ENCODE measurements at regions not wholly inside any gene's neighbourhood (a gene's known extent, or its start where the extent isn't known, plus 50 kb on each side); places are given as distances from the start of the nearest gene placed in this dataset.

GRCh38 chr2:5042666-5043440 is 649.3 kb upstream of the SOX11 start:
- no peak for DNase-seq (ENCODE audit: low read depth)

- no peak for DNase-seq (ENCODE audit: low read depth)
Measured at GRCh38 chr2:5051300-5051699, 640.9 kb upstream of the SOX11 start.

- no peak for DNase-seq (ENCODE audit: low read depth)
Measured at GRCh38 chr2:5052905-5053304, 639.3 kb upstream of the SOX11 start.

GRCh38 chr2:5057891-5058351 is 634.3 kb upstream of the SOX11 start:
- DNase-seq (ENCODE audit: low read depth): no peak

GRCh38 chr2:5060956-5061355 is 631.2 kb upstream of the SOX11 start:
- DNase-seq (ENCODE audit: low read depth): no peak

- no peak for DNase-seq (ENCODE audit: low read depth)
Measured at GRCh38 chr2:5064687-5065086, 627.5 kb upstream of the SOX11 start.

GRCh38 chr2:5067816-5068215 is 624.4 kb upstream of the SOX11 start:
- no peak for DNase-seq (ENCODE audit: low read depth)

- DNase-seq (ENCODE audit: low read depth): no peak
Measured at GRCh38 chr2:5070257-5070656, 621.9 kb upstream of the SOX11 start.

GRCh38 chr2:5074733-5075132 is 617.5 kb upstream of the SOX11 start:
- DNase-seq (ENCODE audit: low read depth): no peak

GRCh38 chr2:5076599-5076998 is 615.6 kb upstream of the SOX11 start:
- DNase-seq (ENCODE audit: low read depth): no peak

- no peak for DNase-seq (ENCODE audit: low read depth)
Measured at GRCh38 chr2:5077479-5078089, 614.6 kb upstream of the SOX11 start.

GRCh38 chr2:5083402-5083801 is 608.8 kb upstream of the SOX11 start:
- DNase-seq (ENCODE audit: low read depth): no peak

- no peak for DNase-seq (ENCODE audit: low read depth)
Measured at GRCh38 chr2:5089409-5089808, 602.8 kb upstream of the SOX11 start.

GRCh38 chr2:5093056-5093455 is 599.1 kb upstream of the SOX11 start:
- no peak for DNase-seq (ENCODE audit: low read depth)

- DNase-seq (ENCODE audit: low read depth): no peak
Measured at GRCh38 chr2:5093518-5093917, 598.7 kb upstream of the SOX11 start.

- DNase-seq (ENCODE audit: low read depth): no peak
Measured at GRCh38 chr2:5094192-5094591, 598.0 kb upstream of the SOX11 start.

- DNase-seq (ENCODE audit: low read depth): no peak
Measured at GRCh38 chr2:5098286-5098685, 593.9 kb upstream of the SOX11 start.

GRCh38 chr2:5102823-5103222 is 589.4 kb upstream of the SOX11 start:
- DNase-seq (ENCODE audit: low read depth): no peak

GRCh38 chr2:5111581-5111980 is 580.6 kb upstream of the SOX11 start:
- DNase-seq (ENCODE audit: low read depth): no peak

GRCh38 chr2:5119046-5119445 is 573.1 kb upstream of the SOX11 start:
- no peak for DNase-seq (ENCODE audit: low read depth)

GRCh38 chr2:5121121-5121520 is 571.1 kb upstream of the SOX11 start:
- DNase-seq (ENCODE audit: low read depth): no peak

GRCh38 chr2:5121642-5122041 is 570.5 kb upstream of the SOX11 start:
- DNase-seq (ENCODE audit: low read depth): no peak

- DNase-seq (ENCODE audit: low read depth): no peak
Measured at GRCh38 chr2:5123582-5124196, 568.5 kb upstream of the SOX11 start.

Measured in LHCN-M2 (cell line).